GM18502 (cell line): ENCODE measurements at regions not wholly inside any gene's neighbourhood (a gene's known extent, or its start where the extent isn't known, plus 50 kb on each side); places are given as distances from the start of the nearest gene placed in this dataset.
A peak's percentile ranks its signal among the peaks of the same experiment; 100 is the strongest.
"Not testable (repeated sequence)": the region's sequence is repeated elsewhere in the genome, so short reads cannot be mapped to it uniquely, and the experiment has no call there.

Experiments
- ATAC-seq: cut with Tn5 transposase; IDR thresholded peaks from one replicate; pipeline ENCODE4 v1.9.1; 2021; ENCODE audit warnings: mild to moderate bottlenecking; ENCODE audit not compliant: unreplicated experiment, poor library complexity

GRCh38 chr13:99687723-99688397, 186.6 kb downstream of the TM9SF2 start:
- ATAC-seq, result no peak

- ATAC-seq, result no peak
These were observed 185.7 kb downstream of the TM9SF2 start for GRCh38 chr13:99686944-99687411.

GRCh38 chr13:99686157-99686572, 184.9 kb downstream of the TM9SF2 start:
- ATAC-seq, result no peak

GRCh38 chr13:99681695-99682094, 180.4 kb downstream of the TM9SF2 start:
- no peak for ATAC-seq

- ATAC-seq, result no peak
These were observed 176.1 kb downstream of the TM9SF2 start for GRCh38 chr13:99677116-99677951.

GRCh38 chr13:99671746-99672145, 170.5 kb downstream of the TM9SF2 start:
- no peak for ATAC-seq

GRCh38 chr13:99669096-99669495, 167.8 kb downstream of the TM9SF2 start:
- ATAC-seq, result not testable (repeated sequence)

- no peak for ATAC-seq
These were observed 165.0 kb downstream of the TM9SF2 start for GRCh38 chr13:99666146-99666805.

- ATAC-seq, result no peak
These were observed 164.4 kb downstream of the TM9SF2 start for GRCh38 chr13:99665711-99666110.

- no peak for ATAC-seq
These were observed 162.6 kb downstream of the TM9SF2 start for GRCh38 chr13:99663908-99664307.

- ATAC-seq, result no peak
These were observed 162.0 kb downstream of the TM9SF2 start for GRCh38 chr13:99663185-99663825.

GRCh38 chr13:99662678-99663077, 161.4 kb downstream of the TM9SF2 start:
- no peak for ATAC-seq

- no peak for ATAC-seq
These were observed 160.5 kb downstream of the TM9SF2 start for GRCh38 chr13:99661791-99662190.

- no peak for ATAC-seq
These were observed 158.7 kb downstream of the TM9SF2 start for GRCh38 chr13:99659866-99660554.

GRCh38 chr13:99659226-99659625, 158.0 kb downstream of the TM9SF2 start:
- no peak for ATAC-seq

- peak; percentile 45 for ATAC-seq
These were observed 157.2 kb downstream of the TM9SF2 start for GRCh38 chr13:99658261-99658991.

- ATAC-seq, result peak; percentile 34
These were observed 156.6 kb downstream of the TM9SF2 start for GRCh38 chr13:99657848-99658260.

GRCh38 chr13:99656844-99657381, 155.6 kb downstream of the TM9SF2 start:
- peak; percentile 39 for ATAC-seq
